SJSA1 (cell line): ENCODE measurements at regions not wholly inside any gene's neighbourhood (a gene's known extent, or its start where the extent isn't known, plus 50 kb on each side); places are given as distances from the start of the nearest gene placed in this dataset.

Experiments used
- DNase-seq, 2 experiments: peaks; one replicate each; pipeline ENCODE4 v3.0.0-alpha.2; 2015 to 2020; ENCODE audit warnings: low spot score in 2 of 2, low read depth in 1 of 2
- H3K27ac ChIP-seq: fragments of 250-450 bp; sonication (Bioruptor Pico); 2 replicates; pipeline ENCODE4 v1.5.1; 2020; ENCODE audit warnings: mild to moderate bottlenecking, moderate library complexity
- H3K27me3 ChIP-seq: fragments of 250-450 bp; sonication (Bioruptor Pico); replicated peaks from 2 replicates; pipeline ENCODE4 v1.5.1; 2020; ENCODE audit warnings: mild to moderate bottlenecking, moderate library complexity
- H3K36me3 ChIP-seq: fragments of 250-450 bp; sonication (Bioruptor Pico); 2 replicates; pipeline ENCODE4 v1.5.1; 2020; ENCODE audit warnings: mild to moderate bottlenecking
- H3K4me1 ChIP-seq: fragments of 250-450 bp; sonication (Bioruptor Pico); replicated peaks from 2 replicates; pipeline ENCODE4 v1.6.1; 2021; ENCODE audit warnings: mild to moderate bottlenecking
- H3K4me3 ChIP-seq: fragments of 250-450 bp; sonication (Bioruptor Pico); 2 replicates; pipeline ENCODE4 v1.5.1; 2020; ENCODE audit warnings: mild to moderate bottlenecking
- H3K9me3 ChIP-seq: fragments of 250-450 bp; sonication (Bioruptor Pico); replicated peaks from 2 replicates; pipeline ENCODE4 v1.5.1; 2020; ENCODE audit warnings: mild to moderate bottlenecking

DNA sequence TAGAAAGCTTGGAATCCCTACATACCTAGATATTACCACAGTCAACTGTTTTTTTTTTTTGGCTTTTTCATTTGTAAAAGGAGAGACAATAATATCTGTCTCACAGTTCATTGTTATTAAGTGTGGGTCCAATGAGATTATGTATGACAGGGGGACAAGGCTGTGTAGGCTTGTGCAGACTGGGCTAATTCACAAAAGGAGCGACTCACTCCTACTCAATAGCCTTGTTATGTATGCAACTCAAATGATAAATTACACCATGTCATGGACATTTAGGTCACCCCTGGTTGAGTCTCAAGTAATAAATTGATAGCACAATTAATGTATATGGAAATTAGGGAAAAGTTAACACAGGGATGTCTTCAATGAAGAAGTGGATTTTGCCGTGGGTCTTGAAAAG is 208.2 kb upstream of the MAP3K7 start:
- Histone ChIP-seq H3K36me3 (no peaks in the 10 kb centered on the region), H3K4me3 (no peak overlapping the region), H3K27me3 (no peaks in the 10 kb centered on the region), H3K27ac (no peak overlapping the region), H3K9me3 (no peaks in the 10 kb centered on the region), H3K4me1 (0 out of 2 replicates have a peak, but pooled peaks cover 3% of the 10 kb centered on the region)
- no peak for DNase-seq

- Histone ChIP-seq H3K4me3 (no peak overlapping the region), H3K36me3 (no peaks in the 10 kb centered on the region), H3K4me1 (0 out of 2 replicates have a peak, but pooled peaks cover 3% of the 10 kb centered on the region), H3K9me3 (no peaks in the 10 kb centered on the region), H3K27me3 (no peaks in the 10 kb centered on the region), H3K27ac (no peak overlapping the region)
- DNase-seq = no peak
Observed at GRCh38 chr6:90793771-90794170, 206.9 kb upstream of the MAP3K7 start.

- Histone ChIP-seq H3K4me1 (0 out of 2 replicates have a peak, but pooled peaks cover 3% of the 10 kb centered on the region), H3K9me3 (no peaks in the 10 kb centered on the region), H3K36me3 (no peaks in the 10 kb centered on the region), H3K4me3 (no peak overlapping the region), H3K27me3 (no peaks in the 10 kb centered on the region; the same call in 1 of the 2 replicates), H3K27ac (no peak overlapping the region)
- no peak for DNase-seq
Observed at GRCh38 chr6:90790696-90791095, 203.8 kb upstream of the MAP3K7 start.

- H3K4me1 ChIP-seq = 0 out of 2 replicates have a peak, but pooled peaks cover 3% of the 10 kb centered on the region
- no peak overlapping the region for H3K4me3 ChIP-seq
- H3K9me3 ChIP-seq = no peaks in the 10 kb centered on the region
- no peaks in the 10 kb centered on the region; the same call in 1 of the 2 replicates for H3K27me3 ChIP-seq
- no peak overlapping the region for H3K27ac ChIP-seq
- no peaks in the 10 kb centered on the region for H3K36me3 ChIP-seq
- DNase-seq = no peak
Observed at GRCh38 chr6:90790058-90790457, 203.2 kb upstream of the MAP3K7 start.

DNA sequence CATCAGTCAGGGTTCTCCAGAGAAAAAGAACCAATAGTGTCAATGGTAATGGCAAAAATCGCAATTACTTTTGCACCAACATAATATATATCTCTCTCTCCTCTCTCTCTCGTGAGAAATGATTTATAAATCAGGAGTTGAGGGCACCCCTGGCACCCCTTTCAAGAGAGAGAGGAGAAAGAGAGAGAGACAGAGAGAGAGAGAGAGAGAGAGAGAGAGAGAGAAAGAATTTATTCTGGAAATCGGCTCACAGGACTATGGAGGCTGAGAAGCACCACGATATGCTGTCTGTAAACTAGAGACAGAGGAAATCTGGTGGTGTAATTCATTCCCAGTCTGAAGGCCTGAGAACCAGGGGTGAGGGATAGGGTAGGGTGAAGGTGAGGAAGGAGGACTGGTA is 201.9 kb upstream of the MAP3K7 start:
- DNase-seq = no peak
- Histone ChIP-seq H3K4me3 (no peak overlapping the region), H3K4me1 (0 out of 2 replicates have a peak, but pooled peaks cover 3% of the 10 kb centered on the region), H3K36me3 (no peaks in the 10 kb centered on the region), H3K27me3 (no peaks in the 10 kb centered on the region; the same call in 1 of the 2 replicates), H3K27ac (no peak overlapping the region), H3K9me3 (no peaks in the 10 kb centered on the region)

- H3K4me3 ChIP-seq = no peak overlapping the region
- H3K9me3 ChIP-seq = no peaks in the 10 kb centered on the region
- no peak overlapping the region for H3K27ac ChIP-seq
- no peaks in the 10 kb centered on the region for H3K36me3 ChIP-seq
- no peaks in the 10 kb centered on the region; the same call in 1 of the 2 replicates for H3K27me3 ChIP-seq
- H3K4me1 ChIP-seq = 0 out of 2 replicates have a peak, but pooled peaks cover 3% of the 10 kb centered on the region
- DNase-seq = no peak
Observed at GRCh38 chr6:90787446-90787845, 200.6 kb upstream of the MAP3K7 start.

- no peak for DNase-seq
- Histone ChIP-seq H3K4me1 (no peaks in the 10 kb centered on the region), H3K36me3 (no peaks in the 10 kb centered on the region), H3K9me3 (no peaks in the 10 kb centered on the region), H3K4me3 (no peak overlapping the region), H3K27me3 (no peaks in the 10 kb centered on the region), H3K27ac (no peak overlapping the region)
Observed at GRCh38 chr6:90780778-90781177, 193.9 kb upstream of the MAP3K7 start.

DNA sequence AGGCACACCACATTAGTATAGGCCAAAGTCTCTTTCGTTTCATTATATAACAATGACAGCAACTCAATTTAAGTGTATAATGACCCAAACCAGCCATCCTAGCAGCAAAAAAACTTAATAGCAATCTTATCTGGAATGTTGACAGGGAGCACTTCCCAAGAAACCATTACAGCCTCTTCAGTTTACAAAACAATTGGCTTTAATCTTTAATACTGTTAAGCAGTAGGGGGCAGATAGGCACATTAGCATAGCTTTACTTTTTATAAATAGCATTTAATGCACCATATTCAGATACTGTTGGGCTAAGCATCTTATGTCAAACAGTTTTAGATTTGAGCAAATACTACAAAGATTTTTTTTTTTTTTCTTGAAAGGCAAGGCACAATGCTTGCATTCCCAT is 193.3 kb upstream of the MAP3K7 start:
- no peaks in the 10 kb centered on the region for H3K36me3 ChIP-seq
- H3K27me3 ChIP-seq = 0 out of 2 replicates have a peak, but pooled peaks cover 2% of the 10 kb centered on the region
- no peaks in the 10 kb centered on the region for H3K9me3 ChIP-seq
- H3K4me1 ChIP-seq = no peaks in the 10 kb centered on the region
- H3K4me3 ChIP-seq = no peak overlapping the region
- H3K27ac ChIP-seq = no peak overlapping the region
- no peak for DNase-seq

DNA sequence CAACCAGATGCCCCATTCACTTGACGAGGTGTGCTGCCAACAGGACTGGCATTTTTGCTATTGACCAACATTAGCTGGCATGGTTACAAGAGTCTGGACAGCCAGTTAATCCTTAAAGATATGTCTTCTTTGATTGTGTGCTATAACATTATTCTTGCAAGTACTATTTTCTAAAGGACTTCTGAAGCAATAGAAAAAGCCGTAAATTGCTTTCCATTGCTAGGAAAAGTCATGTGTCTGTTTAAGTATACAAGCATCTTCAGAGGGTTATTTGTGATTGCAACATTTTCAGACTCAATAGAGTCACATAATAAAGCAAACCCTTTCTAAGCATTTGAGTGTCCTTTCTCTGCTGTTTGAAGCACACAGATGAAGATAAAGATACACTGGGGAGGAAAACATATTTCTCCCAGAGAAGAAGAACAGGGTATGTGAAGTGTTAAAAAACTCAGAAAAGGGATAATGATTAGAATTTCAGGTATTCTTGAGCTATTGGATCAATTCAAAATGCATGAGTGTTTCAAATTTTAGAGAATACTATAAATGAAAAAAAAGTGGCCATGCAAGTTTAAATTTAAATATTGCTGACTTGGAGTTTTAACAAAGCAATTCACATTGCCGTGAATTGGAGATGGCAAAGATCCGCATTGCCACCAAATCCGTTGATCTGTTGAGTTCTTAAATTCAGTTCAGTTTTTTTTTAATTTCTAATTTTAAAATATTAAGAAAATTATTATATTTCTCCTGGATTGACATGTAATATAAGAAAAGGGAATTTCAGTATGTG is 191.7 kb upstream of the MAP3K7 start:
- DNase-seq = no peak
- no peak overlapping the region for H3K4me3 ChIP-seq
- H3K27me3 ChIP-seq = 0 out of 2 replicates have a peak, but pooled peaks cover 4% of the 10 kb centered on the region
- no peaks in the 10 kb centered on the region for H3K36me3 ChIP-seq
- H3K27ac ChIP-seq = no peak overlapping the region
- H3K9me3 ChIP-seq = no peaks in the 10 kb centered on the region
- H3K4me1 ChIP-seq = no peaks in the 10 kb centered on the region

DNA sequence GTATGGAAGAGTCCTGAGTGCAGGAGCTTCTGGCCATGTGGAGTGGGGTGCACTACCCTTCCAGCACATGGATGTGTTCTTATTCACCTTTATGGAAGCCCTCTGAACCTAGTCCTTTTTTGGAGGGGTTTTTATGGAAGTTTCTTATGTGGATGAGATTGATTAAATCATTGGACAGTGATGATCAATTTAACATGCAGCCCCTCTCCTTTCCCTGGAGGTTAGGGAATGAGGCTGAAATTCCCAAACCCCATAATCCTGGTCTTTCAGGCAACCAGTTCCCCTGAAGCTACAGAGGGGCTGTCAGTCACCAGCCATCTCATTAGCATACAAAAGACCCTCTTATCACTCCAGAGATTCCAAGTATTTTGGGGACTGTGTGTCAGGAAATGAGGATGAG is 183.9 kb upstream of the MAP3K7 start:
- no peaks in the 10 kb centered on the region for H3K4me1 ChIP-seq
- H3K27me3 ChIP-seq = 0 out of 2 replicates have a peak, but pooled peaks cover 4% of the 10 kb centered on the region
- no peak for DNase-seq
- H3K4me3 ChIP-seq = no peak overlapping the region
- no peaks in the 10 kb centered on the region for H3K9me3 ChIP-seq
- no peak overlapping the region for H3K27ac ChIP-seq
- no peaks in the 10 kb centered on the region for H3K36me3 ChIP-seq

DNA sequence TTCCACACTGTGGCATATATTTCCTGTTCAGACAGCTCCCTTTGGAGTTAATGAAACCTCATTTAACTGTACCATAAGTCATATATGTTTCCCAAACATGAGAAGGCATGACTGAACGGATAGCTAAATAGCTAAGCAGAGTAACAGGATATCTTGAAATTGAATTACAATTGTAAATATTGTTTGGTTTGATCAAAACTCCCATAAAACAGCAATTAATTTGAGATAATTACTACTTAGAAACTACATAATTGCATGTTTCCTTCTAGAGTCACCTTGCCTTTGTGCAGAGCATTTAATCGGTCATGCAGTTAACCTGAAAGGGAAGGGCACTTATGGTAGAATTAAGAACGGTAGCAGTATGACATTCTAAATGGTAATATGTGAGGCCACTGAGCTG is 179.0 kb upstream of the MAP3K7 start:
- H3K27ac ChIP-seq = no peak overlapping the region
- no peaks in the 10 kb centered on the region for H3K9me3 ChIP-seq
- no peaks in the 10 kb centered on the region for H3K27me3 ChIP-seq
- H3K4me3 ChIP-seq = no peak overlapping the region
- H3K4me1 ChIP-seq = no peaks in the 10 kb centered on the region
- H3K36me3 ChIP-seq = no peaks in the 10 kb centered on the region
- DNase-seq = no peak

DNA sequence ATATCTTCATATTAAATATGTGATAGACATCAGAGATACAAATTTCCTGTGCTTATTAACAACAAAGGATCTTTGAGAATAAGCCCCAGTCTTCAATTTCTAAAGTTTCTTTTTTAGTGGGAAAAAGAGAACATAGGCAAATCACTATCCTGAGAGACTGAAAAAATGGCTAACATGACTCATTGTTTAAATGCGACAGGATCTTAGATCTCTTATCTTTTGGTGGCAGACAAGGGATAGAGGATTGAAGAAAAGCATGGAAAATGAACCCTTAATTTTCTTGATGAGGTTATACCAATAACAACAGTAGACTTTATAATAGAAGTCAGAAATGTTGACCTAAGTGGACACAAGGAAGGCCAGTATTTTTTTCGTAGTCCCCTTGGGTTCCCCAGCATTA is 178.6 kb upstream of the MAP3K7 start:
- H3K4me3 ChIP-seq = no peak overlapping the region
- H3K27me3 ChIP-seq = no peaks in the 10 kb centered on the region
- no peak overlapping the region for H3K27ac ChIP-seq
- DNase-seq = no peak
- no peaks in the 10 kb centered on the region for H3K36me3 ChIP-seq
- no peaks in the 10 kb centered on the region for H3K9me3 ChIP-seq
- no peaks in the 10 kb centered on the region for H3K4me1 ChIP-seq

- no peak for DNase-seq
- Histone ChIP-seq H3K4me1 (no peaks in the 10 kb centered on the region), H3K4me3 (no peak overlapping the region), H3K27me3 (no peaks in the 10 kb centered on the region), H3K36me3 (no peaks in the 10 kb centered on the region), H3K9me3 (no peaks in the 10 kb centered on the region), H3K27ac (no peak overlapping the region)
Observed at GRCh38 chr6:90764001-90764400, 177.1 kb upstream of the MAP3K7 start.

GRCh38 chr6:90759664-90760063 is 172.8 kb upstream of the MAP3K7 start:
- Histone ChIP-seq H3K27ac (no peak overlapping the region), H3K27me3 (no peaks in the 10 kb centered on the region), H3K4me3 (no peak overlapping the region), H3K9me3 (no peaks in the 10 kb centered on the region), H3K4me1 (no peaks in the 10 kb centered on the region), H3K36me3 (no peaks in the 10 kb centered on the region)
- DNase-seq = no peak
